GM21576 (cell line): ENCODE measurements at regions not wholly inside any gene's neighbourhood (a gene's known extent, or its start where the extent isn't known, plus 50 kb on each side); places are given as distances from the start of the nearest gene placed in this dataset.

Source experiments
- ATAC-seq: cut with Tn5 transposase; IDR thresholded peaks from one replicate; pipeline ENCODE4 v1.9.1; 2021; ENCODE audit warnings: mild to moderate bottlenecking, moderate library complexity; ENCODE audit not compliant: unreplicated experiment

- ATAC-seq = no peak
Observed at GRCh38 chr12:91974541-91975085, 171.0 kb downstream of the BTG1 start.

GRCh38 chr12:91973813-91974212 is 171.8 kb downstream of the BTG1 start:
- no peak for ATAC-seq

- ATAC-seq = no peak
Observed at GRCh38 chr12:91972896-91973295, 172.8 kb downstream of the BTG1 start.

GRCh38 chr12:91968777-91969171 is 176.9 kb downstream of the BTG1 start:
- no peak for ATAC-seq

GRCh38 chr12:91968076-91968776 is 177.4 kb downstream of the BTG1 start:
- ATAC-seq = no peak

- ATAC-seq = no peak
Observed at GRCh38 chr12:91967590-91967989, 178.1 kb downstream of the BTG1 start.

GRCh38 chr12:91965781-91966180 is 179.9 kb downstream of the BTG1 start:
- no peak for ATAC-seq

GRCh38 chr12:91964501-91964900 is 181.1 kb downstream of the BTG1 start:
- no peak for ATAC-seq

- no peak for ATAC-seq
Observed at GRCh38 chr12:91959220-91959619, 186.4 kb downstream of the BTG1 start.

- no peak for ATAC-seq
Observed at GRCh38 chr12:91958816-91959215, 186.8 kb downstream of the BTG1 start.

GRCh38 chr12:91954747-91955146 is 190.9 kb downstream of the BTG1 start:
- ATAC-seq = no peak

GRCh38 chr12:91954326-91954725 is 191.3 kb downstream of the BTG1 start:
- ATAC-seq = no peak

- ATAC-seq = no peak
Observed at GRCh38 chr12:91952916-91953315, 192.7 kb downstream of the BTG1 start.

- ATAC-seq = no peak
Observed at GRCh38 chr12:91951571-91951970, 194.1 kb downstream of the BTG1 start.

GRCh38 chr12:91948504-91948903 is 197.1 kb downstream of the BTG1 start:
- ATAC-seq = no peak

- ATAC-seq = no peak
Observed at GRCh38 chr12:91947459-91947858, 198.2 kb downstream of the BTG1 start.

GRCh38 chr12:91944637-91945036 is 201.0 kb downstream of the BTG1 start:
- no peak for ATAC-seq

GRCh38 chr12:91940826-91941570 is 204.6 kb downstream of the BTG1 start:
- ATAC-seq = no peak

GRCh38 chr12:91940322-91940721 is 205.3 kb downstream of the BTG1 start:
- ATAC-seq = no peak

GRCh38 chr12:91937706-91938105 is 207.9 kb downstream of the BTG1 start:
- ATAC-seq = no peak

- no peak for ATAC-seq
Observed at GRCh38 chr12:91937009-91937408, 208.6 kb downstream of the BTG1 start.

GRCh38 chr12:91935296-91935695 is 210.3 kb downstream of the BTG1 start:
- no peak for ATAC-seq
